ENCODE measurements at regions not wholly inside any gene's neighbourhood (a gene's known extent, or its start where the extent isn't known, plus 50 kb on each side); places are given as distances from the start of the nearest gene placed in this dataset.
"Not testable (repeated sequence)": the region's sequence is repeated elsewhere in the genome, so short reads cannot be mapped to it uniquely, and the experiment has no call there.

- not testable (repeated sequence) for DNase-seq (ENCODE audit: low read depth in 1 of 2, low spot score in 1 of 2)
Measured at GRCh38 chr14:19345298-19345911, 88.7 kb downstream of the POTEG start.

DNA sequence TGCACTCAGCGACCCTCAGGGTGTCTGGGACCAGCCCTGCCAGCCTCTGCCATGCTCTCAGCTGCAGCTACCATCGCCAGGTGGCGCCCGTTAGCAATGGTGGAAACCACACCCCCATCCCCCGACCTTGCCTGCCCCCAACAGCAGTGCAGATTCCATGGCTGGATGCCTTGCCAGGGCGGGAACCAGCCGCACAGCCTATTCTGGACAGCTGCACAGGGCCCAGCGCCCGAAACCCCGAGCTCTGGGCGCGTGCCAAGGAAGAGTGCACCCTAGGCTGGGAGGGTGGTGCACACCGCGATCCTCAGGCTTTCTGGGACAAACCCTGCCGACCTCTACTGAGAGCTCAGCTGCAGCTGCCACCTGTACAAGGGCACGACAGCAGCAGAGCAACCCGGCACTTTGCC lies 88.1 kb downstream of the POTEG start:
- DNase-seq (ENCODE audit: low read depth in 1 of 2, low spot score in 1 of 2), result not testable (repeated sequence)

GRCh38 chr14:19346636-19347035 lies 87.5 kb downstream of the POTEG start:
- DNase-seq (ENCODE audit: low read depth in 1 of 2, low spot score in 1 of 2), result not testable (repeated sequence)

DNA sequence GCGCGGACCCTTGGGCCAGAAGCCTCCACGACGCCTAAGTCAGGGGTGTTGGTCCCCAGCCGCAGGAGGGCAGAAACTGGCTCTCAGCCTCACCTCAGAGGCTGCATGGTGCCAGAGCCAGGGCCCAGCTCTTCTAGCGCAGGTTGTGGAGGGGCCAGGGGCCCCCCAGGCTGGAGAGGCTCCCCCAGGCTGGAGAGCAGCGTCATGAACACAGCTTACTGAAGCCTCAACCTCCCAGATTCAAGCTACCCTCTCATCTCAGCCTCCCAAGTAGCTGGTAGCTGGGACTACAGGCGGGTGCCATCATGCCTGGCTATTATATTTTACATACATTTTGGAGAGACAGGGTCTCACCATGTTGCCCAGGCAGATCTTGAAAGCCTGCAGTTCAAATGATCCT lies 87.0 kb downstream of the POTEG start:
- not testable (repeated sequence) for DNase-seq (ENCODE audit: low read depth in 1 of 2, low spot score in 1 of 2)
